ENCODE measurements at regions not wholly inside any gene's neighbourhood (a gene's known extent, or its start where the extent isn't known, plus 50 kb on each side); places are given as distances from the start of the nearest gene placed in this dataset.

DNA sequence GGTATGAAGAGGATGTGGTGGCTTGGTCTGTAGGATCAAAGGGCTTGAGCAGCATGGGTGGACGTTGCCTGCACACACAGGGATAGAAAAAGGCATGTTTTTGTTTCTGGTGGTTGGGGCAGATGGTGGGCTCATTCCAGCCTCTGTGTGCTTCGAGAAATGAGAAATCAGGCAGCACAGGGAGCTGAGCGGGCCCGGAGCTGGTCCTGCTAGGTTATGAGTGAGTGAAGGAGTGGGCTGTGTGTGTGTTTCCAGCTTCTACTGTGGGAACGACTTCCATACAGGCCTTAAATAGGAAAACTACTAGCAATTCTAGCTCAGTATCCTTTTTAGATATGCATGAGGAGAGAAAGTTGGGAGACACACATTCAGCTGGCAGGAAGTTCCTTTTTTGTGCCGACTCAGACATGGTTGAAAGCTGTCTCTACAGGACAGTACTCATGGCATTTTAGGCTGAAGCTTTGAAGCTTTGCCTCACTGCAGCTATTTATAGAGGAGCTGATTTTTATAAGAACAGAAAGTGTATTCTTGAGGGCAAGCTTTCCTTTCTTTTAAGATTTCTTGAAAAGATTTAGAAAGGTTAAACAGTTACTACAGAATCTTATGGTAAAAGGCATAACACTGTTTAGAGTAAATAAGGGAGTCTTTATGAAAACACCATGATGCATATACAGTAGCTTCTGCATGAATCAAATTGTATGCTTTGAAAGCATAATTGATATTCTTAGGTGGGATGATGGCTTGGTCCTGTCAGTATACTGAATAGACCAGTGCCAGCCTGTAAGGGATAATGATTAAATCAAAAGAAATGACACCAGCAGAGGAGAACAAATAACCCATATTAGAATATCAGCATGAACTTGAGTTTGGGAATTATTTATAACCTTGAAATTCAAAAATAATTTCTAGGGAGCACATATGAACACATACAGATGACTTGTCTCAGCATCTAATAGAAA is 104.0 kb upstream of the MAN1A1 start:
- TF ChIP-seq, protein P1, sequence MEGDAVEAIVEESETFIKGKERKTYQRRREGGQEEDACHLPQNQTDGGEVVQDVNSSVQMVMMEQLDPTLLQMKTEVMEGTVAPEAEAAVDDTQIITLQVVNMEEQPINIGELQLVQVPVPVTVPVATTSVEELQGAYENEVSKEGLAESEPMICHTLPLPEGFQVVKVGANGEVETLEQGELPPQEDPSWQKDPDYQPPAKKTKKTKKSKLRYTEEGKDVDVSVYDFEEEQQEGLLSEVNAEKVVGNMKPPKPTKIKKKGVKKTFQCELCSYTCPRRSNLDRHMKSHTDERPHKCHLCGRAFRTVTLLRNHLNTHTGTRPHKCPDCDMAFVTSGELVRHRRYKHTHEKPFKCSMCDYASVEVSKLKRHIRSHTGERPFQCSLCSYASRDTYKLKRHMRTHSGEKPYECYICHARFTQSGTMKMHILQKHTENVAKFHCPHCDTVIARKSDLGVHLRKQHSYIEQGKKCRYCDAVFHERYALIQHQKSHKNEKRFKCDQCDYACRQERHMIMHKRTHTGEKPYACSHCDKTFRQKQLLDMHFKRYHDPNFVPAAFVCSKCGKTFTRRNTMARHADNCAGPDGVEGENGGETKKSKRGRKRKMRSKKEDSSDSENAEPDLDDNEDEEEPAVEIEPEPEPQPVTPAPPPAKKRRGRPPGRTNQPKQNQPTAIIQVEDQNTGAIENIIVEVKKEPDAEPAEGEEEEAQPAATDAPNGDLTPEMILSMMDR (conservative IDR thresholded peaks at IDR 0.05; ENCODE audit: low read length): no peak
- TF ChIP-seq EZH2phosphoT487 (IDR thresholded peaks at IDR 0.05; ENCODE audit: borderline replicate concordance, low read depth, low read length): no peak
